ENCODE measurements at regions not wholly inside any gene's neighbourhood (a gene's known extent, or its start where the extent isn't known, plus 50 kb on each side); places are given as distances from the start of the nearest gene placed in this dataset.

- TF ChIP-seq MAX (IDR thresholded peaks at IDR 0.05) (no peak), RAD21 (IDR thresholded peaks at IDR 0.05; ENCODE audit: low read depth) (no peak), TAF1 (IDR thresholded peaks at IDR 0.05; ENCODE audit: low read depth) (no peak), CEBPB (IDR thresholded peaks at IDR 0.05) (no peak), EP300 (IDR thresholded peaks at IDR 0.05; ENCODE audit: borderline replicate concordance) (no peak), ZBTB7A (IDR thresholded peaks at IDR 0.05; ENCODE audit: low read depth) (no peak), TCF12 (IDR thresholded peaks at IDR 0.05; ENCODE audit: low read depth) (no peak), FOXM1 (IDR thresholded peaks at IDR 0.05; ENCODE audit: borderline replicate concordance, low read depth) (no peak), NFIC (IDR thresholded peaks at IDR 0.05) (no peak), CREB1 (IDR thresholded peaks at IDR 0.05; ENCODE audit: low read depth) (no peak), USF1 (IDR thresholded peaks at IDR 0.05) (no peak), EGR1 (IDR thresholded peaks at IDR 0.05) (no peak)
Observed at GRCh38 chr21:27678511-27678910, 711.6 kb upstream of the ADAMTS5 start.

Data from Ishikawa (cell line).